Neural progenitor cell (in vitro differentiated cells): ENCODE measurements at regions not wholly inside any gene's neighbourhood (a gene's known extent, or its start where the extent isn't known, plus 50 kb on each side); places are given as distances from the start of the nearest gene placed in this dataset.

Experiments
- DNase-seq: peaks from one replicate; pipeline ENCODE4 v3.0.0-alpha.2; 2016; ENCODE audit warnings: low spot score
- H2AFZ ChIP-seq: fragments of 200-600 bp; sonication (generic); replicated peaks from 2 replicates; pipeline ENCODE4 v1.6.1; 2016; ENCODE audit warnings: antibody characterized with exemption
- H3F3A ChIP-seq: fragments of 200-600 bp; sonication (generic); 2 replicates; pipeline ENCODE4 v1.6.1; 2016; ENCODE audit warnings: antibody characterized with exemption, low read depth
- H3K27ac ChIP-seq: fragments of 200-600 bp; sonication (generic); 2 replicates; pipeline ENCODE4 v1.5.1; 2016; ENCODE audit warnings: mild to moderate bottlenecking
- H3K27me3 ChIP-seq: fragments of 200-600 bp; sonication (generic); 2 replicates; pipeline ENCODE4 v1.6.1; 2016; ENCODE audit warnings: mild to moderate bottlenecking, moderate library complexity
- H3K36me3 ChIP-seq: fragments of 200-600 bp; sonication (generic); 2 replicates; pipeline ENCODE4 v1.5.1; 2016
- H3K4me1 ChIP-seq: fragments of 200-600 bp; sonication (generic); 2 replicates; pipeline ENCODE4 v1.6.1; 2016; ENCODE audit warnings: mixed run types
- H3K4me2 ChIP-seq: fragments of 200-600 bp; sonication (generic); 2 replicates; pipeline ENCODE4 v1.6.1; 2016
- H3K4me3 ChIP-seq: fragments of 200-600 bp; sonication (generic); 2 replicates; pipeline ENCODE4 v1.5.1; 2016
- H3K79me2 ChIP-seq: fragments of 200-600 bp; sonication (generic); 2 replicates; pipeline ENCODE4 v1.6.1; 2016; ENCODE audit warnings: low read depth
- H3K9ac ChIP-seq: fragments of 200-600 bp; sonication (generic); 2 replicates; pipeline ENCODE4 v1.6.1; 2016
- H3K9me3 ChIP-seq: fragments of 200-600 bp; sonication (generic); 2 replicates; pipeline ENCODE4 v1.5.1; 2016; ENCODE audit warnings: low read depth
- H4K20me1 ChIP-seq: fragments of 200-600 bp; sonication (generic); 2 replicates; pipeline ENCODE4 v1.6.1; 2016; ENCODE audit warnings: low read depth
- H3K27ac Mint-ChIP-seq: 3 replicates; pipeline ENCODE4 v1.8.0; 2021; ENCODE audit warnings: mixed read lengths
- H3K27me3 Mint-ChIP-seq: 2 replicates; pipeline ENCODE4 v1.8.0; 2022; ENCODE audit warnings: low read depth, mild to moderate bottlenecking, inconsistent platforms, moderate library complexity, mixed read lengths; ENCODE audit not compliant: insufficient read depth
- H3K36me3 Mint-ChIP-seq: 3 replicates; pipeline ENCODE4 v1.8.0; 2021; ENCODE audit warnings: mixed read lengths
- H3K4me1 Mint-ChIP-seq: 3 replicates; pipeline ENCODE4 v1.8.0; 2021; ENCODE audit warnings: mixed read lengths
- H3K4me3 Mint-ChIP-seq: 3 replicates; pipeline ENCODE4 v1.8.0; 2021; ENCODE audit warnings: mild to moderate bottlenecking, moderate library complexity, mixed read lengths
- H3K9me3 Mint-ChIP-seq: 3 replicates; pipeline ENCODE4 v1.8.0; 2020; ENCODE audit warnings: mixed read lengths
- EZH2 ChIP-seq: fragments of 200-600 bp; sonication (generic); IDR thresholded peaks from 2 replicates; pipeline ENCODE4 v1.6.1; 2017; ENCODE audit warnings: antibody characterized with exemption, mild to moderate bottlenecking, moderate library complexity
- EZH2phosphoT487 ChIP-seq: fragments of 200-600 bp; sonication (generic); IDR thresholded peaks from 2 replicates; pipeline ENCODE4 v1.6.1; 2017; ENCODE audit warnings: antibody characterized with exemption
- TF ChIP-seq, protein P1 (sequence below): fragments of 200-600 bp; sonication (generic); IDR thresholded peaks from 2 replicates; pipeline ENCODE4 v1.5.1; 2017; ENCODE audit warnings: antibody characterized with exemption, mild to moderate bottlenecking

DNA sequence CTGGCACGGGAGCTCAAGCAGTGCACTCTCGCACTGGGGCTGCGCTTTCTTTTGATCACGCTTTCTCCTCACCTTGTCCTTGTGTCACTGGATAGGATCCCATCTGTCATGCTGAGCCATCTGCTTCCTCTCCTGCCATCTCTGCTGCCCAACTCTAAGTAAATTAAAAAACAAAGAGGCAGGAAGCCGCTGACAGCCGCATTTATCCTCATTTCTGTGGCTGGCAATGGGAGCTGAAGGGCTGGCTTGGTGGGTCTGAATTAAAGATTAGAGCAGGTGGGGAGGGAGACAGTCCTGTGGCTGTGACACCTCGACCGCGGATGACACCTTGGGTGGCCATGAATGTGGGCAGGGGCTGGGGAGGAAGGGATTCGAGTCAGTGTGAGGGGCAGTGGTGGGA lies 159.2 kb upstream of the ALDH1B1 start:
- Histone ChIP-seq H2AFZ (no peak overlapping the region), H3F3A (peaks cover 17% of the 10 kb centered on the region), H3K9ac (no peak overlapping the region), H3K36me3 (no peaks in the 10 kb centered on the region), H3K4me1 (peaks cover 21% of the 10 kb centered on the region), H3K27me3 (peaks cover 41% of the 10 kb centered on the region), H3K79me2 (no peaks in the 10 kb centered on the region), H3K4me2 (no peak overlapping the region), H3K9me3 (no peaks in the 10 kb centered on the region), H3K27ac (no peak overlapping the region), H4K20me1 (no peaks in the 10 kb centered on the region), H3K4me3 (no peak overlapping the region)
- Mint-ChIP-seq H3K36me3 (no peaks in the 10 kb centered on the region), H3K27ac (no peak overlapping the region), H3K4me1 (peaks cover 49% of the 10 kb centered on the region), H3K27me3 (peaks cover 9% of the 10 kb centered on the region), H3K9me3 (no peaks in the 10 kb centered on the region), H3K4me3 (no peak overlapping the region)
- DNase-seq = no peak
- no peak for TF ChIP-seq EZH2
- TF ChIP-seq, protein P1, sequence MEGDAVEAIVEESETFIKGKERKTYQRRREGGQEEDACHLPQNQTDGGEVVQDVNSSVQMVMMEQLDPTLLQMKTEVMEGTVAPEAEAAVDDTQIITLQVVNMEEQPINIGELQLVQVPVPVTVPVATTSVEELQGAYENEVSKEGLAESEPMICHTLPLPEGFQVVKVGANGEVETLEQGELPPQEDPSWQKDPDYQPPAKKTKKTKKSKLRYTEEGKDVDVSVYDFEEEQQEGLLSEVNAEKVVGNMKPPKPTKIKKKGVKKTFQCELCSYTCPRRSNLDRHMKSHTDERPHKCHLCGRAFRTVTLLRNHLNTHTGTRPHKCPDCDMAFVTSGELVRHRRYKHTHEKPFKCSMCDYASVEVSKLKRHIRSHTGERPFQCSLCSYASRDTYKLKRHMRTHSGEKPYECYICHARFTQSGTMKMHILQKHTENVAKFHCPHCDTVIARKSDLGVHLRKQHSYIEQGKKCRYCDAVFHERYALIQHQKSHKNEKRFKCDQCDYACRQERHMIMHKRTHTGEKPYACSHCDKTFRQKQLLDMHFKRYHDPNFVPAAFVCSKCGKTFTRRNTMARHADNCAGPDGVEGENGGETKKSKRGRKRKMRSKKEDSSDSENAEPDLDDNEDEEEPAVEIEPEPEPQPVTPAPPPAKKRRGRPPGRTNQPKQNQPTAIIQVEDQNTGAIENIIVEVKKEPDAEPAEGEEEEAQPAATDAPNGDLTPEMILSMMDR = no peak
- TF ChIP-seq EZH2phosphoT487 = no peak

DNA sequence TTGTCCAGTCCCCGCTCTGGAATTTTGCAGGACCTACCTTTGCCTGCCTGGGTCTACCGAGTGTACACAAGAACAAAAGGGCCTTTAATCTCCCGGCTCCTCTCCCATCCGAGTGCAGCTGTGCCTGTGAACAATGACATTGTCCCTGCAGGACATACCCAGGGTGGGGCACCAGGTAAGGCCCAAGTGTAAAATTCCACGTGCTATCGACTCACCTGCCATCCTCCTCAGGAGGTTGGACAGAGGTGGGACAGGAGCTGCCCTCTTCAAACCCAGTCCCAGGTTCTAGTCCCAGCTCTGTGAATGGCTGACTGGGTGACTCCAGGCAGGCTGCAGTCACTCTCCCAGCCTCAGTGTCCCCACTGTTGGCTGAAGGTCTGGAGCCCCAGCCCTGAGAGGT lies 159.6 kb upstream of the ALDH1B1 start:
- no peak overlapping the region for H3K9ac ChIP-seq
- peaks cover 26% of the 10 kb centered on the region for H3K4me1 ChIP-seq
- no peak overlapping the region for H3K4me2 ChIP-seq
- no peak overlapping the region for H3K4me3 Mint-ChIP-seq
- H3K4me1 Mint-ChIP-seq = peaks cover 54% of the 10 kb centered on the region
- H3K4me3 ChIP-seq = no peak overlapping the region
- no peak overlapping the region for H3K27ac ChIP-seq
- H3F3A ChIP-seq = peaks cover 22% of the 10 kb centered on the region
- H2AFZ ChIP-seq = no peak overlapping the region
- H3K36me3 Mint-ChIP-seq = no peaks in the 10 kb centered on the region
- H3K9me3 Mint-ChIP-seq = no peaks in the 10 kb centered on the region
- H3K79me2 ChIP-seq = no peaks in the 10 kb centered on the region
- DNase-seq = no peak
- no peaks in the 10 kb centered on the region for H4K20me1 ChIP-seq
- no peak overlapping the region for H3K27ac Mint-ChIP-seq
- TF ChIP-seq EZH2phosphoT487 = no peak
- TF ChIP-seq, protein P1 = no peak
- no peak for TF ChIP-seq EZH2
- peaks cover 8% of the 10 kb centered on the region for H3K27me3 Mint-ChIP-seq
- peaks cover 38% of the 10 kb centered on the region for H3K27me3 ChIP-seq
- H3K9me3 ChIP-seq = no peaks in the 10 kb centered on the region
- H3K36me3 ChIP-seq = no peaks in the 10 kb centered on the region

DNA sequence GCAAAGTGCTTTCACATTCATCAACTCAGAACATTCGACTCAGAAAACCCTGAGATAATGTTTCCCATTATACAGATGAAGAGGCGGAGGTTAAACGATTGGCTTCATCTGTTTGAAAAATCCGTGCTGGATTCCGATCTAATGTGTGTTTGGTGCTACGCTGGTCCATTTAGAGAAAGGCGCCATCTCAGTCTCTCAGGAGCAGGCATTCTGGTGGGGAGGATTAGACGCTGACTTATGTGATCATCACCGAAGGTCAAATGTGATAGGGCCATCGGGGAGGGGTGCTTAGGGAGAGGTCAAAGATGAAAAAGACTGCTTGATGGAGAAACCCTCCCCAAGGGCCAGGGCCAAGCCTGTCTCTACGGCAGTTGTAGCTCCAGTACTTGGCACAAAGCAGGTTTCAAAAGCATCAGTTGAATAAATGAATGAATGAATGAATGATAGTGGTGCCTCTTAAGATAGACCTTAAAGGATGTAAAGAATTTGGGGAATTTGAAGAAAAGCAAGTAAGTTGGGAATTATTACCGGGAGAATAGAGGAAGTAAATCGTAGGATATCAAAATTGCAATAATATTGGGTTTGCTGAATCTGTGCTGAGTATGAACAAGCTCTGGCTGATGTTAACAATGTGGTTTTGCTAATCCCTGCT lies 160.6 kb upstream of the SHB start:
- Histone ChIP-seq H3K79me2 (no peaks in the 10 kb centered on the region), H3F3A (peaks cover 34% of the 10 kb centered on the region), H3K27me3 (peaks cover 16% of the 10 kb centered on the region), H3K9me3 (no peaks in the 10 kb centered on the region), H3K4me1 (peaks cover 35% of the 10 kb centered on the region), H3K4me3 (no peak overlapping the region), H3K4me2 (peak overlapping the region; percentile 66), H3K36me3 (no peaks in the 10 kb centered on the region), H3K27ac (peak overlapping the region; percentile 53), H3K9ac (no peak overlapping the region), H2AFZ (no peak overlapping the region), H4K20me1 (no peaks in the 10 kb centered on the region)
- Mint-ChIP-seq H3K9me3 (no peaks in the 10 kb centered on the region), H3K27me3 (peaks cover 8% of the 10 kb centered on the region), H3K4me1 (peaks cover 64% of the 10 kb centered on the region), H3K4me3 (peak overlapping the region; percentile 11), H3K36me3 (no peaks in the 10 kb centered on the region), H3K27ac (peak overlapping the region; percentile 86)
- DNase-seq = no peak
- TF ChIP-seq EZH2phosphoT487 = no peak
- TF ChIP-seq, protein P1 = no peak
- no peak for TF ChIP-seq EZH2
